ENCODE measurements at regions not wholly inside any gene's neighbourhood (a gene's known extent, or its start where the extent isn't known, plus 50 kb on each side); places are given as distances from the start of the nearest gene placed in this dataset.

GRCh38 chr3:106522397-106522796 is 653.6 kb upstream of the CBLB start:
- TF ChIP-seq YY1 (IDR thresholded peaks at IDR 0.05; ENCODE audit: low read depth) (no peak), CTCF (IDR thresholded peaks at IDR 0.05) (no peak), PBX3 (IDR thresholded peaks at IDR 0.05) (no peak), RFX5 (IDR thresholded peaks at IDR 0.05; ENCODE audit: low read length) (no peak), USF2 (IDR thresholded peaks at IDR 0.05; ENCODE audit: borderline replicate concordance, low read depth, low read length) (no peak), POLR2AphosphoS5 (IDR thresholded peaks at IDR 0.05; ENCODE audit: low read depth, low read length) (no peak), FOXM1 (IDR thresholded peaks at IDR 0.05; ENCODE audit: low read depth) (no peak), ELF1 (IDR thresholded peaks at IDR 0.05) (no peak)

Measured in SK-N-SH (cell line).